CD4-positive, alpha-beta T cell treated with Interleukin-17A for 4 hours (primary cell): ENCODE measurements at regions not wholly inside any gene's neighbourhood (a gene's known extent, or its start where the extent isn't known, plus 50 kb on each side); places are given as distances from the start of the nearest gene placed in this dataset.

ENCODE experiments used
- DNase-seq: peaks from one replicate; pipeline ENCODE4 v3.0.0-alpha.2; 2020; ENCODE audit warnings: mixed read lengths

- no peak for DNase-seq
Measured at GRCh38 chr16:86377251-86378022, 132.9 kb upstream of the FOXF1 start.

GRCh38 chr16:86378128-86378527 is 132.2 kb upstream of the FOXF1 start:
- no peak for DNase-seq

GRCh38 chr16:86378831-86379504 is 131.4 kb upstream of the FOXF1 start:
- no peak for DNase-seq

- DNase-seq = no peak
Measured at GRCh38 chr16:86379505-86379846, 130.9 kb upstream of the FOXF1 start.

GRCh38 chr16:86380030-86380429 is 130.3 kb upstream of the FOXF1 start:
- DNase-seq = no peak

- no peak for DNase-seq
Measured at GRCh38 chr16:86381491-86381890, 128.8 kb upstream of the FOXF1 start.

GRCh38 chr16:86382067-86382773 is 128.1 kb upstream of the FOXF1 start:
- no peak for DNase-seq

- DNase-seq = no peak
Measured at GRCh38 chr16:86382774-86383407, 127.4 kb upstream of the FOXF1 start.

GRCh38 chr16:86383488-86384262 is 126.7 kb upstream of the FOXF1 start:
- no peak for DNase-seq

GRCh38 chr16:86384263-86384649 is 126.1 kb upstream of the FOXF1 start:
- DNase-seq = no peak

- DNase-seq = no peak
Measured at GRCh38 chr16:86384980-86385379, 125.3 kb upstream of the FOXF1 start.

GRCh38 chr16:86387468-86388440 is 122.6 kb upstream of the FOXF1 start:
- no peak for DNase-seq

- no peak for DNase-seq
Measured at GRCh38 chr16:86388976-86389375, 121.4 kb upstream of the FOXF1 start.

GRCh38 chr16:86389566-86390328 is 120.6 kb upstream of the FOXF1 start:
- no peak for DNase-seq

- DNase-seq = no peak
Measured at GRCh38 chr16:86390335-86390734, 120.0 kb upstream of the FOXF1 start.

GRCh38 chr16:86391486-86391885 is 118.8 kb upstream of the FOXF1 start:
- no peak for DNase-seq

GRCh38 chr16:86391984-86392383 is 118.3 kb upstream of the FOXF1 start:
- no peak for DNase-seq

GRCh38 chr16:86392436-86393152 is 117.7 kb upstream of the FOXF1 start:
- DNase-seq = no peak

GRCh38 chr16:86393907-86394626 is 116.3 kb upstream of the FOXF1 start:
- no peak for DNase-seq
